Stimulated activated CD8-positive, alpha-beta memory T cell treated with anti-CD3 and anti-CD28 coated beads, Interleukin-7, amount 100 ng/mL, for 48 hours (primary cell): ENCODE measurements at regions not wholly inside any gene's neighbourhood (a gene's known extent, or its start where the extent isn't known, plus 50 kb on each side); places are given as distances from the start of the nearest gene placed in this dataset.

Experiments used
- DNase-seq, 2 donors: peaks; one replicate each; pipeline ENCODE4 v3.0.0-alpha.2; 2020; ENCODE audit warnings: low read depth in 1 of 2; ENCODE audit errors: extremely low read depth in 1 of 2

DNA sequence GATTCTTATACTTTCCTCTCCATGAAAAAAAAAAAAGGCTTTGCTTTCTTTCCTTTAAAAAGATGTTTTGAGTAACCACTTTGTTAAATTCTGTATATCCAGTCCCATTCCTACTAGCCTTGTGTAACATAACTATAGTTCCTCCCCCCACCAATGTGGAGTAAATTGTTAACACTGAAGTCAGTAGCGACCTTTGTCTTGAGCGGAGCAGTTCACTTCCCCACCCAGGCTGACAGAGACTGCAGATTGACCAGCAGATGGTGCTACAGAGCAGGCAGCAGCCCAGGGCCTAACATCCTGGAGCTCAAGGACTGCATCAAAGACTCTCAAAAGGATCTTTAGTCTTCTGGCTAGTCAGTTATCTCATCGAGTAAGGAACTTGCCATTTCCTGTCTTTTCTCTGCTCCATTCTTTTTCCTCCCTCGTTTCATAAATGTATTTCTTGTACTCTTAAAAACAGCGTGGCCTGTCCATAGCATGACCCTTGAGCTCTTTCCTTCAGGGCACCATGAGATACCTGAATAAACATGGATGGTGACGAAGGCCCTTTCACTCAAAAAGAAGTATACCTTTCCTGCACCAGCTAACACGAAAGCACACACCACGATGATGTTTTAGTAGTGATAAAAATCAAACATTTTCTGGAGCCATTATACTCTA lies 503.5 kb upstream of the PKN2 start:
- DNase-seq, result peak; percentile 11 to 27

DNA sequence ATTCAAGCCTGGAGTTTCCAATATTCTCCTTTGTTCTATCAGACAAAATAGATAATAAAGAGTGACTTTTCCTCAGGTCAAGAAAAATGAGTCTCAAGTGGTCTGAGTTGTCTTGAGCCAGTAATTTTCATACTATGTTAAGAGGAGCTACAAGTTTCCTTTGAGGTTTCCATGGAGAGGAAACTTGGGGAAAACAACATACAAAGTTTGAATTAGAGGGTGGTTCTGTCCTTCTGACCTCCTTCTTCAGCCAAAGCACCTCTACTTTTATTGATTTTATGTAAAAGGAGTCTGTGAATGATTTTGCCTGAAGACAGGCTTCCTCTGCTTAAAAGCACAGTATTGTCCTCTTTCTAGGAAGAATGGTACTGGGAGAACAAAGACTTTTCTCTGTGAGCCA lies 497.2 kb upstream of the PKN2 start:
- no peak for DNase-seq

DNA sequence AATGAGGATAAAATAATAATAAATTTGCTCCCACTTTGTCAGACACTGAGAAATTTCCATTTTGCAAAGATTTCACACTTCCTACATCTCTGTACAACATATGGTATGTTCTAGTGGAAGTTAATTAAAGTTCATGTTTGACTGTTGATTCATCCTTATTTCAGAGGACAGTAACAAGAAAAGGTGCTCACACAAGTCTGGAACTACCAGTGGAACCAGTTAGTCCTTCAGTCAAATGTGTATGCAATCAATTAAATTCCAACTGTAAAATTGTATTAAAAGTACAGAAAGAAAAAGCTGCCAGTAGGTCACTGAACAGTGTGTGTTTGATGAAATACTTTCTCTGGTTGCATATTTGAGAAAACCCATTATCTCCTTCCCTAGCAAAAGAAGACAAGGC lies 496.0 kb upstream of the PKN2 start:
- DNase-seq, result no peak

DNA sequence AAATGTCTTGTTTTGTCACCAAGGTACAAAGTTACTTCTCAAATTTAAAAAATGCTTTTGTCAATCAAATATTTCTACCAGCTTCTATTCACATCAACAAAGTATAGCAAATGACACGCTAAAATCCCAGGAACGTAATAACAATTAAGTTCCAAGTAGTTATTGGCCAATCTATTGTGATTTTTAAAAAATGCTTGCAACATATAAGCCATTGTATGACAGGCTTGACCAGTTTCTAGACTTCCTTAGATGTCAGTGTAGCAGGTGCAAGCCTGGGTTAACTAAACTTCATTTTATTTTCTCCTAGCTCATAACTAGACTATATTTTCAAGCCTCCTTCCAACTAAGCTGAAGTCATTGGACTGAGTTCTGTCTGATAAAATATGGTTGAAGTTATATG lies 494.5 kb upstream of the PKN2 start:
- DNase-seq, result no peak

DNA sequence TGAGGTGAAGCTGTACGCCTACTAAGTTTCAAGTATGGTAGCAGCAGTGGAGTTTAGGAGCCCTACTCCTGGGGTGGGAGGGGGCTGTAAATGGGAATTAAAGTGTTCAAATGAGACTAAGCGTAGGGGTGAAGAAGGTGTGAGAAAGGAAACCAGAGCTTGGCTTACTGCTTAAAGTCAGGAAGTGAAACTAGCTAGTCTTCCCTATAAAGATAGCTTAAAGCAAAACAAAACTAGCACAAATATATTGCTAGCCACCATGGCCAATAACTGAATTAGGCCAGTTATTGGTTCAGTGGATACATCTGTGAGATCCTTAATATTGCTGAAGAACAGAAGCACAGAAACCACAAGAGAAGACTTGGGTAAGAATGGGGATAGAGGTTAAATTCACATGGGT lies 492.2 kb upstream of the PKN2 start:
- no peak for DNase-seq

DNA sequence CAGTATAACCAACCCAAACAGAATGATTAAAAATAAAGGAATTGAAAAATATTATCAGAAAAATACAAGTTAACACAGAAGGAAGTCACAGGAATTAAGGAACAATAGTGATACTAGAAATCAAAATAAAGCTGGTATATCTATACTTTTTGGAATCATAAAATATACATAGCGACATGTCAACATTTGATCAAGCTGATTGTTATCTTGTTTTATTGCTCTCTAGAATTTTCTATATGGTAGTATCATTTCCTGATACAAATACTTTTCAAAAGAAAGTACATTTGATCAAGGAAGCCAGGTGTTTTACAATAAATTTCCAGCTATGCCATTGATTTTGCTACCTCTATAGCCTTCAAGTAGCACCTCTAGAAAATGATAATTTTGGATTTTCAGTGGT lies 489.5 kb upstream of the PKN2 start:
- no peak for DNase-seq

DNA sequence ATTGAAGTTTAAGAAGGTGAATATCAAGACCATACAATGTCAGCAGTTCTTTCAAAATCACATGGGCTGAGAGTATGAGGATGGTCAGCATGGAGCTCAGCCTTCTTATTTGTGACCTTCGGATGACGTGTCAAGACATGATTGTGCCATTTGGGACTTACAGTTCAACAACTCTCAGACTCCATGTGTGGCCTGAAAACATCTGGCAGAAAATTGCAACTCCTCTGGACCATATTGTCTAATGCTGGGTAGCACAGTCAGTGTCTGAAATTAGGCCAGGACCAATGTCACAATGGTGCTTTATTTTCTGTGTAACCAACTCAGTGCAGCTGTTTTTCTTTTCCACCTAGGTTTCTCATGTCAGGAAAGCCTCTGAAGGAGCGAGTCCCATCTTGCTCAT lies 483.5 kb upstream of the PKN2 start:
- DNase-seq, result no peak

DNA sequence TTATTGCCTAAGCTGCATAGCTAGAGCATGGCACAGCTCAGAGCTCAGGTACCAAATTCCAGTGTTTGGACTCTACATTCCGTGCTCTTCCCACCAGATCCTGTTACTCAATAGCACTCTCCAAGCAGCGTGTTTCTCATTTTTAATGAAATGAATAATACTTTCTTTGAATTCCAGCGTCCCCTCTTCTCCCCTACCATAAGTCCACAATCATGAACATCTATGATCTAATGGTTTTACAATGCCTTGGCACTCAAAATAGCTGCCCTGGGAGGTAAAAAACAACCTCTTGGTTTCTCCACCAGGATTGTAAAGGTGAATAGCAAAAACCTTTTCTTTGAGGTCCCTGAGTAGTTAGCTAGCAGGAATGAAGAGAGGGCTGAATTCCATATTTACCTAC lies 480.0 kb upstream of the PKN2 start:
- DNase-seq, result no peak

DNA sequence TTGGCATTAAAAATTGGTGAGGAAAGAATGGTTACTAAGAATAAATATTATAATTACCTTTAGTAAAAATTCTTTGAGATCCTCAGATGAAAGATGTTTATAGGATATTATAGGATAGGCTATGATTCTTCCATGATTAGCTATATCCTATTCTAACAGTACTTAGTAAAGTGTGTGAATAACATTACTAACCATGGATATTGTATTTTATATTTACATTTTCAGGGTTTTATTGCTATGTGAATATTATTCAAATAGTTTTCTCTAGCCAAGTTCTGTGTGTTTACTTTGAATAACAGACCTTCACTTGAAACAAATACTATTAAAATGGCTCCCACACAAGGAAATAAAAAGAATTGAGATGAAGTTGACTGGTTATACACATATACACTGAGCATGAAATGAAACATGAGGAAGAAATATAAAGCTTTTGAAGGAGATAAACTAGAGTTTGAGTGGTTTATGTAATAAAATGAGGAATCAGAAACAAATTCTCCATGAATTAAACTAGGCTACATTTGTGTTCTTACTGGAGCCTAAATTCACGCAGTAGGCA lies 479.4 kb upstream of the PKN2 start:
- no peak for DNase-seq

DNA sequence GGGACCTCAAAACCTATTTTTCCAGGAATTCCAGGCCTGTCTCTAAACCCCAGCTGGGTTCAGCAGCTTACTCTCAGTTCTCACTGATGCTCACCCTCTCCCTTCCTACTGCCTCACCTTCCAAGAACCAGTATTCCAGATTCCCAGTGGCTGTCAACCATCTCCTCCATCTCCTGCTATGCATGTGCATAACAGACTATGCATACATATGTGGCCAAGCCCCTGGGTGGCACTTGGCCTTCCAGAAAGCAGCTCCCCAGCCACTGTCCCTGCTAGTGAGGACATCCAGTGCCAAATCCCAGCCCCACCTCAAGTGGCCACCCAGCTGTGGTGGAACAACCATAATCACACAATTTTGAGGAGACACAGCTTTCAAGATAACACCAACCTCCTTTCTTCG lies 475.7 kb upstream of the PKN2 start:
- no peak for DNase-seq

DNA sequence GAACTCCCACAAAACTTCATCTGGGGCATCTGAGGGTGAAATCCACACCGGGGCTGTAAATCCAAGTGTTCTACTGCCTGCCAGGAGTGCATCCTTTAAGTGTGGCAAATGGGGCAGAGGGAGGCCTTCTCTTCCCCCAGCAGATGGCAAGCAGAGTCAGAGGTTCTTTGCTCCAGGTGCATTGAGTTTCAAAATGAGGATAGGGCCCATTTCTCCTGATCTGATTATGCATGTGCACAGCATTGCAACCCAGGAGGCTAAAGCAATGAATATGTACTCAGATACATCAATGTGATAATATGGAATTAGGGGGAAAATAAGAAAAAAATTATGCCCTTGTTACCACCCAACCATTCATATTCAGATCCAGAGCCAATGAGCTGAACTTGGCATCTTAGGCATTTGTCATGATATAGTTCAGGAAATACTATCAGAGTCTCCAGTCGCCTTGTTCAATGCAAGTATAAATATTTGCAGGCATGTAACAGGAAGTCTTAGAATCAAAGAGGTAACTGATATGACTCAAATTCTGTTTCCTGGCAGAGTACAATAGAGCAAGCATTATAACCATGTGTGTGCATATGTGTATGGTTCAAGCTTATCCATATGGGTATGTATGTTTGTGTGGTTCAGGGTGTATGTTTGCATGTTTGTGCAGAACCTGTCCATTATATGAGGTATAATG lies 473.8 kb upstream of the PKN2 start:
- DNase-seq, result no peak

DNA sequence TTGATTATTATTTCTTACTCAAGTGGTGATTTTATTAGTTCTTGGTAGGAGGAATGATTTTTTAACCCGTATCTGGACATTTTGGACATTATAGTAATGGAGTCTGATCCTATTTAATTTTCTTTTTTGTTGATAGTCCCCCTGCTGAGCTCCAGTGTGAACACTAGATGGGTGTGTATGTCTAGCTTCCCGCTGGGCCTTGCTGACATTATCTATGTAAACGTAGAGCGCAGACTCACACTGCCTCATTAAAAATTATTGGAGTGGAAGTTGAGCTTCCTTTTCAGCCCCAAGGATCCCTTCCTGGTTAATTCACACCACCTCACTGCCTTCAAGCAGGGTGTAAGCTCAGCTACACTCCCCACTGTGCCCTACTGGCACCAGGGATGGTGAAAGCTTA lies 467.6 kb upstream of the PKN2 start:
- no peak for DNase-seq

DNA sequence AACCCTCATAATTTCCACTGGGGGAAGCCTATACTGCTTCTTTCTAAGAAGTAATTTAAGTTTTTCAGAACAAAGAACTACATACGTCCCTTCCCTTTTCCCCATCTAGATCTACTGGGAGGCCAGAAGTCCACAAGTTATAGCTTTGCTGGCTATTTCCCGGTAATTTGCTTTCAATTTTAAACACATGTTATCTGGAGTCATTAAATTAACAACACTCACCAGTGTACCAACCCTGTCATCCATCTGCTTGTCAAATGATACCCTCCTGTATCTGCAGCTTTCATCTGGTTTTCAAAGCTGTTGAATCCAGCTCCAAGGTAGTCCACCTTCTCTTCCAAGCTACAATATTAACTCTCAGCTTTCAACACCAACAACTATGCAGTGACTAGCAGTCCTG lies 466.7 kb upstream of the PKN2 start:
- DNase-seq, result no peak

DNA sequence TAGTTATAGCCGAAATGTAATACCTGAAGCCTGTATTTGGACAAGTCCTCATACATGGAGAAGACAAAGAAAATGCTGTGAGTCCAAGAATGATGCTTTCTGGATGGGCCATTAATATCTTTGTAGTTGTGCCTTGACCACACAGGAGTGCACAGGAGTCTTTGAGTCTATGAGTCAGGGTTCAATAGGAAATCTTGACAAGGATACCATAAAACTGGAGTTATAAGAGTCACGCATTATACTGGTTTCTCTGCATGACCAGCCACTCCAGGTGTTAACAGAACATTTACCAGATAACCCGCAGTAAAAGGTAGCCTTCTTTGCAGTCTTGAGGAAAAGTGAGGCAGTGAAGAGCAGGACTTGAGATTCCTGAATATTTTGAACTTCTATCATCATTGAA lies 464.6 kb upstream of the PKN2 start:
- DNase-seq, result no peak

DNA sequence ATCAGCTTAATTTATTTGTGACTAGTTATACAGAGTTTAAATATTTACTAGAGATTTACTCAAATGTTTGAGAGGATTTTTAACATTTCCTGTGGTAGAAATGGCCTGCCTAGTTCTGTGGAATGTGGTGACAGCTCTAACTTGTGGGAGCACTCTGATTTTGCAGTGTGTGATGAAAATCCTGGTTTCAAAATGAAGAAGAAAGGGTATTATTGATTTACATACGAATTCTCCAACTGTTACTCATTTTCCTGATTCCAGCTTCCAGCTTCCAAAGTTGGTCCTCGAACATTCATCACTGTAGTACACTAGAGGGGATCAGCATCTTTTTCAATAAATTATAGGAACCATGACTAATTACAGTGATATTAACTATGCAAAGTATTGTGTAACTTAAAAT lies 462.7 kb upstream of the PKN2 start:
- no peak for DNase-seq

DNA sequence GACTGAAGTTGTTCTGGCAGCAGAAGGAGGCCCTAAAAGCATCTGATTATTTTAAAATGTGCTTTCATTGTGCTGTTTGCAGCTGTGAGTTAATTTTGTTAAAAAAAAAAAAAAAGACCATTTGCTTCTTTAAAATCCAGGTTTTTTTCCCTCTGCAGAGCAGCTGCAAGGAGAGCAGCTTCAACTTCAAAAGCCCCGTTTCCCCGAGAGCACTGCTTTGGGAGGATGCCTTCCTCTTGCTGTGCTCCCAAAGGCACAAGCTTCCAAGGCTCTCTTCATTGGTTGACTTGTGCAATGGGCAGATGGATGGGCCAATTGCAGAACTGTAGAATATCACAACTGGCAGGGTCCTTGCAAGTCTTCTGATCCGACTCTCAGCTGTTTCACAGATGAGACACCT lies 459.2 kb upstream of the PKN2 start:
- DNase-seq, result no peak

DNA sequence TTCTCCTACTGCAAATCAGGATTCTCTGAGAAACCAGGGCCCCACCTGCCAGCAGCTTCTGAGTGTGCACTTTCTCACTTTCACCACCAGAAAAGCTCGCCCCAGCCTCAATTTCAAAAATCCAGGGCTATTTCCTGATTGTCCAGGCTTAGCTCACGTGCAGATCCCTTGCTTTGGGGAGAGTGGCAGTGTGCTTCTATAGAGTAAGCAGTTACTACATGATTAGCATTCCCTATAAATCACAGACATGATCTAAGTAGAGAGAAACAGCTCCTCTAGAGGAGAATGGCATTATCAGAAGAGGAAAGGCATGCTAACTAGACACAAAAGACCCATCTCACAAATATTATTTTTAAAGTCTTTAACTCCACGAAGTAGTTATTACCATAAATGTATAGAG lies 456.0 kb upstream of the PKN2 start:
- no peak for DNase-seq

DNA sequence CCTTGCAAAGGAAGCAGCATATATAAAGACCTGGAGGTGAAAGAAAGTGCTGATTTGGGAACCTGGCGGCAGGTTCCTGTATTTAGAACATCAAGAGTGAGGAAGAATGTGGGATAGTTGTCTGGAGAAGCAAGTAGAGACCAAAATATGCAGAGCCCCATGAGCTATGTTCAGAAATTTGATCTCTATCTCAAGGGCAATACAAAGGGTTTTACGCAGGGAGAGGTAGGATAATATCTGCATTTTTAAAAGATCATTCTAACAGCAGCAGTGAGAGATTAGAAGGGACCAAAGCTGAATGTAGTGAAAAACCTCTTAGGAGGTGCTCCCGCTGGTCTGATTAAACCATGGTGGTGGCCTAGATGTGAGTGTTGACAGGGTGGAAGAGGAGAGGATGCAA lies 453.9 kb upstream of the PKN2 start:
- no peak for DNase-seq

DNA sequence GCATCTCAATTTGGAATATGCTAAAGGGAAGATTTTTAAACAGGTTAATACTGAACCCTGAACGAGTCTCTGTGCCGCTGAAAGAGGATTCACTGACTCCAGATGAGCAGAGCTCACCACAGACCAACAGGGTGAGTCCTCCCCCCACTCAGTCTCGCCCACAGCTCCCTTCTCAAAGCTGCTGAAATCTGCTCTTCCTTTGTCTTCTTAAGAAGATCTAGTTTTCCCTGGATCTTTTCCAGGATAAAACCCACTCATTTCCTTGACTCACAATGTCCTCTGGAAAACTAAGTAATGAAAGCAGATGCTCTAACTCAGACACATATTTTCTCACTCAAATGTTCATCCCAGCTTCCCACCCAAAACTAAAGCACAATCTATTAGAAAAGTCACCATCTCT lies 447.0 kb upstream of the PKN2 start:
- no peak for DNase-seq

DNA sequence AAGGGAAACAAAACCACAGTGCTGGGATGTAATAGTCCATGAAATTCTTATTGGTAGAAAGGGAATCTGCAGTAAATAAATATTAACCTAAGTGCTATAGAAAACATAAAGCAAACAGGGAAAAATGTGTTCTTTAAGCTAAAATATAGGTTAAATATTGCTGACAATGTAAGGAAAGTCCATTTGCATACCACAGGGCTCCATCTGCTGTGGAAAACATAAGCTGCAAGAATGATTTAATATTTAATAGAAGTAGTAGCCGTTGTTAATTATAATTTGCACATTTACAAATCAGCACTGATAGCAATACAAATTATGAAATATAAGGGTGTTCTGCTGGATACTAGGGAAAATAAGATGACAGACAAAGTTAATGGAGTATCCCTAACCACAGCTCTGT lies 444.9 kb upstream of the PKN2 start:
- DNase-seq, result no peak

DNA sequence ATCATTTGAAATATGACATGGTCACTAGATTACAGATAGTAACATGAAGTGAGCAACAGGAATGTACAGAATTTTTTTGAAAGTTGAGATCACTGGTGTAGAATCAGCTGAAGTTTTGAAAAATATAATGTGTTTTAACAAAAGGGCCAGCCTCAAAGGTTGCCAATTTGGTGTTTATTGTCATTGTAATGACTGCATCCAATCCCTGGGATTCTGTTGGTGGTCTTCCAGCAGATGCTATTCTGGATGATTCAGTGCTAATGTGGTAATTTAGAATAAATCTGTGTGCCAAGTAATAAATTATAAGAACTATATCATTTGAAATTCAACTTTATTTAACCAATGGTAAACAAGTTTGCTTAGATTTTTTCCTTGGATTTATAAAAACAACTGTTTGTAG lies 436.4 kb upstream of the PKN2 start:
- DNase-seq, result no peak

DNA sequence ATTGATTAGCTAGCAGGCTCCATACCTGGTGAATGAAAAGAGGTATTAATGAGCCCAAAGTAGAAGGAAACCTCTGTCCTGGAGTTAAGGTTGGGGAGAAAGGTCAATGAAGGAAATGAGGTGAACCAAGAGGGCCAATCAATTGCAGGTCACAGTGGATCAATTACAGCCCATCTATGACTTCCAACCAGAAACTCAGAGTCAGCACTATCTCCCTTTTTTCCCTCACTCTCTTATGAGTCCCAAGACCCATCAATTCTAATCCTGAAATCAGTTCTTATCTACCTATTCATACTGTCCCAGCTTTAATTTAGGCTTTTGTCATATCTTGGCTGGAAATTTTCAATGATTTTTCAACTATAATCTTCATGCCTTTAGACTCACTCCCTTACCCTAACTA lies 433.2 kb upstream of the PKN2 start:
- DNase-seq, result no peak

DNA sequence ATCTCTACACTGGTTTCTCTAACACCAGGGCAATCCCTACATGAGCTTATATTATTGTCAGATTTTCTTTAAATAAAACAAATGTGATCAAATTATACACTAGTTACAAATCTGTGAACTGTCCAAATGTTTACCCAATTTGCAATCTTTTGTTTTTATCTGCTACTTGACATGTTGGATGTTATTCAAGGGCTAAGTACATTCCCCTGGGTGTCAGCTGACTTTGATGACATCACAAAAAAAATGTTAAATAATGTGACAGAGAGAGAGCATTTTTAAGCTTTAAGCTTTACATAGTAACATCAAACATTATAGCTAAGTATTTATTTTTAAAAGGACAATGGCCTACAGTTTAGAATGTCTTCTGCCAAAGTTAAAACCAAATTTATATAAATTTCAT lies 431.3 kb upstream of the PKN2 start:
- DNase-seq, result no peak
